H1 (cell line): ENCODE measurements at regions not wholly inside any gene's neighbourhood (a gene's known extent, or its start where the extent isn't known, plus 50 kb on each side); places are given as distances from the start of the nearest gene placed in this dataset.
"Not testable (repeated sequence)": the region's sequence is repeated elsewhere in the genome, so short reads cannot be mapped to it uniquely, and the experiment has no call there.

Experiments
- CTCF ChIA-PET: fragments of 300-600 bp; sonication (Branson Sonifier 250); formaldehyde crosslinking; loops from one replicate; lab custom pipeline; 2021; ENCODE audit not compliant: partially characterized antibody; lab: Charles Lee
- POLR2A ChIA-PET: fragments of 300-600 bp; sonication (Branson Sonifier 250); formaldehyde crosslinking; loops from one replicate; lab custom pipeline; 2021; ENCODE audit warnings: inconsistent platforms; ENCODE audit not compliant: partially characterized antibody; lab: Charles Lee
- DNase-seq, 2 experiments: peaks; one replicate each; pipeline versions ENCODE4 v3.0.0 to v3.0.0-alpha.2; 2010 to 2022; ENCODE audit warnings: low spot score in 2 of 2, low read depth in 1 of 2, mixed read lengths in 1 of 2
- FAIRE-seq: peaks from 2 replicates; lab custom pipeline; 2011; peaks lifted over from hg19 to GRCh38; lab: Jason Lieb, UNC
- H2AFZ ChIP-seq: 2 replicates; pipeline ENCODE4 v1.8.1; 2012; ENCODE audit warnings: low read length, inconsistent platforms
- H2AK5ac ChIP-seq: 2 replicates; pipeline ENCODE4 v1.6.1; 2013; ENCODE audit warnings: low read depth, low read length
- H2BK120ac ChIP-seq: replicated peaks from 2 replicates; pipeline ENCODE3; 2013; ENCODE audit warnings: low read depth, low read length, inconsistent platforms
- H2BK12ac ChIP-seq: 2 replicates; pipeline ENCODE4 v1.6.1; 2013; ENCODE audit warnings: low read depth, low read length
- H2BK15ac ChIP-seq: 2 replicates; pipeline ENCODE4 v1.6.1; 2013; ENCODE audit warnings: low read length
- H2BK20ac ChIP-seq: 2 replicates; pipeline ENCODE4 v1.6.1; 2013; ENCODE audit warnings: low read length
- H2BK5ac ChIP-seq: 2 replicates; pipeline ENCODE4 v1.6.1; 2013; ENCODE audit warnings: low read depth, low read length
- H3K14ac ChIP-seq: 2 replicates; pipeline ENCODE4 v1.6.1; 2013; ENCODE audit warnings: inconsistent platforms; ENCODE audit not compliant: insufficient read length
- H3K18ac ChIP-seq: 2 replicates; pipeline ENCODE4 v1.6.1; 2013; ENCODE audit warnings: low read length; ENCODE audit errors: extremely low read depth
- H3K23ac ChIP-seq: 2 replicates; pipeline ENCODE4 v1.6.1; 2013; ENCODE audit warnings: inconsistent platforms; ENCODE audit not compliant: insufficient read length
- H3K23me2 ChIP-seq: 2 replicates; pipeline ENCODE4 v1.6.1; 2013; ENCODE audit warnings: low read depth, low read length
- H3K27ac ChIP-seq: 2 replicates; pipeline ENCODE4 v1.6.1; 2011; ENCODE audit warnings: low read depth, low read length, inconsistent platforms
- H3K27me3 ChIP-seq, 4 experiments: replicated peaks in 1 of 4; 1 replicate in 1 of 4; 2 replicates in 3 of 4; pipeline versions ENCODE4 v1.6.1 to v1.8.1; 2011 to 2013; ENCODE audit warnings: low read length in 3 of 4, mild to moderate bottlenecking in 3 of 4, inconsistent platforms in 2 of 4, mixed read lengths in 2 of 4, moderate library complexity in 1 of 4; ENCODE audit not compliant: control insufficient read depth in 3 of 4, insufficient read depth in 3 of 4; ENCODE audit errors: extremely low read depth in 1 of 4
- H3K36me3 ChIP-seq, 4 experiments: 2 replicates each; pipeline versions ENCODE4 v1.6.1 to v1.8.1; 2011 to 2013; ENCODE audit warnings: mild to moderate bottlenecking in 4 of 4, low read length in 3 of 4, moderate library complexity in 2 of 4, control low read depth in 1 of 4, inconsistent platforms in 1 of 4; ENCODE audit not compliant: insufficient read depth in 4 of 4, control insufficient read depth in 2 of 4
- H3K4ac ChIP-seq: replicated peaks from 2 replicates; pipeline ENCODE3; 2013; ENCODE audit warnings: low read length, low read depth, mixed read lengths, inconsistent platforms; ENCODE audit not compliant: insufficient read length
- H3K4me1 ChIP-seq, 4 experiments: replicated peaks in 1 of 4; 1 replicate in 1 of 4; 2 replicates in 3 of 4; pipeline versions ENCODE4 v1.6.1 to v1.8.1; 2011 to 2013; ENCODE audit warnings: low read length in 3 of 4, inconsistent platforms in 2 of 4, mixed read lengths in 1 of 4; ENCODE audit not compliant: insufficient read depth in 4 of 4, control insufficient read depth in 3 of 4
- H3K4me2 ChIP-seq, 2 experiments: 2 replicates each; pipeline versions ENCODE4 v1.6.1 to v1.8.1; 2011 to 2013; ENCODE audit warnings: low read depth in 2 of 2, low read length in 2 of 2, control low read depth in 1 of 2, inconsistent platforms in 1 of 2, mild to moderate bottlenecking in 1 of 2; ENCODE audit not compliant: insufficient read depth in 1 of 2
- H3K4me3 ChIP-seq, 4 experiments: fragments of 200-600, 300-600 bp in 1 of 4; sonication (generic), shearing (Covaris generic), sonication (Bioruptor Twin) in 1 of 4; 2 replicates each; pipeline versions ENCODE4 v1.5.1 to v1.8.1; 2011 to 2016; ENCODE audit warnings: low read length in 4 of 4, low read depth in 3 of 4, control low read depth in 2 of 4, inconsistent platforms in 2 of 4, mild to moderate bottlenecking in 2 of 4, mixed read lengths in 1 of 4, moderate library complexity in 1 of 4; ENCODE audit not compliant: insufficient read depth in 2 of 4; ENCODE audit errors: extremely low read depth in 1 of 4
- H3K56ac ChIP-seq: replicated peaks from 2 replicates; pipeline ENCODE3; 2013; ENCODE audit warnings: low read depth, mild to moderate bottlenecking, mixed read lengths, low read length, inconsistent platforms; ENCODE audit not compliant: insufficient read length
- H3K79me1 ChIP-seq: 2 replicates; pipeline ENCODE4 v1.6.1; 2013; ENCODE audit warnings: low read depth, low read length, control low read depth
- H3K79me2 ChIP-seq, 2 experiments: 2 replicates each; pipeline versions ENCODE4 v1.6.1 to v1.8.1; 2012 to 2013; ENCODE audit warnings: low read length in 2 of 2, mild to moderate bottlenecking in 2 of 2, inconsistent platforms in 1 of 2; ENCODE audit not compliant: insufficient read depth in 2 of 2, control insufficient read depth in 1 of 2
- H3K9ac ChIP-seq, 4 experiments: replicated peaks in 1 of 4; 1 replicate in 1 of 4; 2 replicates in 3 of 4; pipeline versions ENCODE4 v1.6.1 to v1.8.1; 2011 to 2013; ENCODE audit warnings: low read depth in 3 of 4, low read length in 3 of 4, control low read depth in 2 of 4, mild to moderate bottlenecking in 2 of 4, moderate library complexity in 2 of 4, inconsistent platforms in 1 of 4; ENCODE audit errors: extremely low read depth in 1 of 4
- H3K9me3 ChIP-seq, 2 experiments: 2 replicates each; pipeline versions ENCODE4 v1.6.1 to v1.8.1; 2012 to 2013; ENCODE audit warnings: mild to moderate bottlenecking in 2 of 2, moderate library complexity in 2 of 2, control low read depth in 1 of 2, inconsistent platforms in 1 of 2, low read depth in 1 of 2, low read length in 1 of 2, mixed read lengths in 1 of 2; ENCODE audit not compliant: insufficient read depth in 2 of 2
- H4K20me1 ChIP-seq, 2 experiments: replicated peaks in 1 of 2; 2 replicates each; pipeline versions ENCODE3 to v1.8.1; 2011 to 2013; ENCODE audit warnings: inconsistent platforms in 2 of 2, low read length in 2 of 2, mild to moderate bottlenecking in 1 of 2; ENCODE audit not compliant: insufficient read depth in 2 of 2, control insufficient read depth in 1 of 2
- H4K5ac ChIP-seq: 2 replicates; pipeline ENCODE4 v1.6.1; 2013; ENCODE audit warnings: low read length, low read depth, mixed read lengths, inconsistent platforms; ENCODE audit not compliant: insufficient read length
- H4K8ac ChIP-seq: 2 replicates; pipeline ENCODE4 v1.8.0; 2013; ENCODE audit warnings: mild to moderate bottlenecking, moderate library complexity, low read length, inconsistent platforms; ENCODE audit not compliant: insufficient read depth; ENCODE audit errors: extremely low read depth
- H4K91ac ChIP-seq: replicated peaks from 2 replicates; pipeline ENCODE3; 2013; ENCODE audit warnings: low read length, mixed read lengths, inconsistent platforms; ENCODE audit not compliant: insufficient read length
- WGBS, 2 experiments: shearing (Covaris generic) in 1 of 2; methylation state at CpG; one replicate each; pipeline versions ENCODE4 v1.1.6 to v1.1.7; 2013 to 2015; ENCODE audit warnings: low lambda C conversion rate in 2 of 2, mixed read lengths in 2 of 2, inconsistent platforms in 1 of 2, low coverage in 1 of 2, missing lambda C conversion rate in 1 of 2; ENCODE audit not compliant: insufficient replicate concordance in 2 of 2, insufficient coverage in 1 of 2, insufficient read length in 1 of 2; ENCODE audit errors: extremely low coverage in 1 of 2, missing lambda C conversion rate in 1 of 2; 5-methylcytosine and 5-hydroxymethylcytosine counted together

- H3K36me3 ChIP-seq, H3K14ac ChIP-seq, H4K91ac ChIP-seq, H2BK5ac ChIP-seq, H3K4me3 ChIP-seq, H2BK15ac ChIP-seq, H3K23me2 ChIP-seq, H2AK5ac ChIP-seq, H3K9me3 ChIP-seq, H3K56ac ChIP-seq, CTCF ChIA-PET, POLR2A ChIA-PET, H3K4me1 ChIP-seq, DNase-seq, H3K4ac ChIP-seq, H3K23ac ChIP-seq, FAIRE-seq, H2BK12ac ChIP-seq, H3K27me3 ChIP-seq, H3K18ac ChIP-seq, H4K5ac ChIP-seq, H4K20me1 ChIP-seq, H3K4me2 ChIP-seq, H3K79me2 ChIP-seq, H3K79me1 ChIP-seq, H2BK20ac ChIP-seq, H2BK120ac ChIP-seq, H3K9ac ChIP-seq, H2AFZ ChIP-seq, H3K27ac ChIP-seq, H4K8ac ChIP-seq: not testable (repeated sequence)
- WGBS, 2 experiments, result 95% methylated on average over 7 of the region's 7 CpGs; no CpG with 5 or more reads in 1 of the 2 experiments
Measured at GRCh38 chr5:23095418-23095817, 242.3 kb upstream of the CDH12 start.
